BJ (cell line): ENCODE measurements at regions not wholly inside any gene's neighbourhood (a gene's known extent, or its start where the extent isn't known, plus 50 kb on each side); places are given as distances from the start of the nearest gene placed in this dataset.
"Not testable (repeated sequence)": the region's sequence is repeated elsewhere in the genome, so short reads cannot be mapped to it uniquely, and the experiment has no call there.

ENCODE experiments used
- CTCF ChIA-PET: fragments of 350-600 bp; formaldehyde crosslinking; extraction: SDS; loops from one replicate; lab custom pipeline; 2021; ENCODE audit warnings: antibody characterized with exemption, inconsistent platforms; lab: Yijun Ruan, JAX
- POLR2A ChIA-PET: fragments of 300-600 bp; sonication (Branson Sonifier 250); formaldehyde crosslinking; extraction: SDS; loops from one replicate; lab custom pipeline; 2021; ENCODE audit warnings: antibody characterized with exemption; lab: Charles Lee
- DNase-seq: peaks from one replicate; pipeline ENCODE4 v3.0.0-alpha.2; 2011; ENCODE audit warnings: low read depth
- H3K27me3 ChIP-seq: 2 replicates; pipeline ENCODE4 v1.6.0; 2011; ENCODE audit warnings: low read length; ENCODE audit not compliant: control insufficient read depth, insufficient read depth
- H3K36me3 ChIP-seq: 2 replicates; pipeline ENCODE4 v1.5.1; 2011; ENCODE audit warnings: low read length; ENCODE audit not compliant: control insufficient read depth, insufficient read depth
- H3K4me3 ChIP-seq: 2 replicates; pipeline ENCODE4 v1.5.1; 2011; ENCODE audit warnings: low read depth, mild to moderate bottlenecking, control low read depth, low read length
- TF ChIP-seq, protein P1 (sequence below): IDR thresholded peaks from 2 replicates; pipeline ENCODE4 v1.5.1; 2011; ENCODE audit warnings: low read depth, mild to moderate bottlenecking, control low read depth, inconsistent platforms, low read length, moderate library complexity; ENCODE audit not compliant: insufficient read depth

GRCh38 chr14:105588236-105588860 lies 62.0 kb downstream of the TMEM121 start:
- DNase-seq, result no peak
- no peaks in the 10 kb centered on the region for H3K36me3 ChIP-seq
- H3K27me3 ChIP-seq, result no peaks in the 10 kb centered on the region
- ChIA-PET POLR2A (no interaction called here), CTCF (no interaction called here)
- no peak overlapping the region for H3K4me3 ChIP-seq
- TF ChIP-seq, protein P1, sequence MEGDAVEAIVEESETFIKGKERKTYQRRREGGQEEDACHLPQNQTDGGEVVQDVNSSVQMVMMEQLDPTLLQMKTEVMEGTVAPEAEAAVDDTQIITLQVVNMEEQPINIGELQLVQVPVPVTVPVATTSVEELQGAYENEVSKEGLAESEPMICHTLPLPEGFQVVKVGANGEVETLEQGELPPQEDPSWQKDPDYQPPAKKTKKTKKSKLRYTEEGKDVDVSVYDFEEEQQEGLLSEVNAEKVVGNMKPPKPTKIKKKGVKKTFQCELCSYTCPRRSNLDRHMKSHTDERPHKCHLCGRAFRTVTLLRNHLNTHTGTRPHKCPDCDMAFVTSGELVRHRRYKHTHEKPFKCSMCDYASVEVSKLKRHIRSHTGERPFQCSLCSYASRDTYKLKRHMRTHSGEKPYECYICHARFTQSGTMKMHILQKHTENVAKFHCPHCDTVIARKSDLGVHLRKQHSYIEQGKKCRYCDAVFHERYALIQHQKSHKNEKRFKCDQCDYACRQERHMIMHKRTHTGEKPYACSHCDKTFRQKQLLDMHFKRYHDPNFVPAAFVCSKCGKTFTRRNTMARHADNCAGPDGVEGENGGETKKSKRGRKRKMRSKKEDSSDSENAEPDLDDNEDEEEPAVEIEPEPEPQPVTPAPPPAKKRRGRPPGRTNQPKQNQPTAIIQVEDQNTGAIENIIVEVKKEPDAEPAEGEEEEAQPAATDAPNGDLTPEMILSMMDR, result no peak

GRCh38 chr14:105589161-105589925 lies 63.0 kb downstream of the TMEM121 start:
- no peak for DNase-seq
- H3K36me3 ChIP-seq, result no peaks in the 10 kb centered on the region
- H3K27me3 ChIP-seq, result no peaks in the 10 kb centered on the region
- CTCF ChIA-PET, result no interaction called here
- TF ChIP-seq, protein P1, result no peak
- POLR2A ChIA-PET, result no interaction called here
- H3K4me3 ChIP-seq, result no peak overlapping the region

GRCh38 chr14:105589926-105590185 lies 63.5 kb downstream of the TMEM121 start:
- H3K27me3 ChIP-seq, H3K4me3 ChIP-seq, CTCF ChIA-PET, POLR2A ChIA-PET, H3K36me3 ChIP-seq, DNase-seq: not testable (repeated sequence)

DNA sequence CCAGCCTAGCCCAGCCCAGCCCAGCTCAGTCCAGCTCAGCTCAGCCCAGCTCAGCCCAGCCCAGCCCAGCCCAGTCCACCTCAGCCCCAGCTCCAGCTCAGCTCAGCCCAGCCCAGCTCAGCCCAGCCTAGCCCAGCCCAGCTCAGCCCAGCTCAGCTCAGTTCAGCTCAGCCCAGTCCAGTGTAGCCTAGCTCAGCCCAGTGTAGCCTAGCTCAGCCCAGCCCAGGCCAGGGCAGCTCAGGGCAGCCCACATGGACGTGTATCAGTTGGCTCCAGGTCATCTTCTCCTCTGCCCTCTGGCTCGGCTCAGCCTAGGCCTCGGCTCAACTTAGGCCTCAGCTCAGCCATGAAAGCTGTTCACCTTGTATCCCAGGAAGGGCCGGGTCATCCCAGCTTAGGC lies 64.7 kb downstream of the TMEM121 start:
- H3K36me3 ChIP-seq, result no peaks in the 10 kb centered on the region
- TF ChIP-seq, protein P1, result no peak
- ChIA-PET POLR2A (no interaction called here), CTCF (no interaction called here)
- H3K27me3 ChIP-seq, result no peaks in the 10 kb centered on the region
- H3K4me3 ChIP-seq, result no peak overlapping the region
- DNase-seq, result no peak

GRCh38 chr14:105591792-105592341 lies 65.5 kb downstream of the TMEM121 start:
- H3K36me3 ChIP-seq, H3K4me3 ChIP-seq, DNase-seq, CTCF ChIA-PET, POLR2A ChIA-PET, H3K27me3 ChIP-seq: not testable (repeated sequence)

DNA sequence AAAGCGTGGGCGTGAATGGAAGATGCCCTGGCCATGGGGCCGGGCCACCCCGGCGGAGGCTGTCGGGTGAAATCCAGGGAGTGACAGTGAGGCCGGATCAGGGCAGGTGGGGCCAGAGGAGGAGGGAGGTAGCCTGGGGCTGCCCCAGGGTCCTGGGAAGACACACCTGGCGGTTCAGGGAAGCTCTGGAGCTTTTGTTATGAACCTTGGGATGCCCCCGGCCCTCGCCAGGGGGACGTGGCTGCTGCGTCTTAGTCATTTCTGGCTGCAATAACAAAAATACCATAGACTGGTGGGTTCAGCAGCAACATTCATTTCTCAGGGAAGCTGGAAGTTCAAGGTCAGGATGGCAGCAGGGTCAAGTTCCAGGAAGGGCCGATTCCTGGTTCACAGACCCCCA lies 66.3 kb downstream of the TMEM121 start:
- H3K36me3 ChIP-seq, H3K27me3 ChIP-seq, H3K4me3 ChIP-seq, CTCF ChIA-PET, DNase-seq, POLR2A ChIA-PET: not testable (repeated sequence)

GRCh38 chr14:105595346-105595745 lies 69.0 kb downstream of the TMEM121 start:
- DNase-seq, H3K4me3 ChIP-seq, POLR2A ChIA-PET, CTCF ChIA-PET, H3K27me3 ChIP-seq, H3K36me3 ChIP-seq: not testable (repeated sequence)

- DNase-seq, POLR2A ChIA-PET, H3K36me3 ChIP-seq, CTCF ChIA-PET, H3K4me3 ChIP-seq, H3K27me3 ChIP-seq: not testable (repeated sequence)
These were observed 70.0 kb downstream of the TMEM121 start for GRCh38 chr14:105596374-105596773.

DNA sequence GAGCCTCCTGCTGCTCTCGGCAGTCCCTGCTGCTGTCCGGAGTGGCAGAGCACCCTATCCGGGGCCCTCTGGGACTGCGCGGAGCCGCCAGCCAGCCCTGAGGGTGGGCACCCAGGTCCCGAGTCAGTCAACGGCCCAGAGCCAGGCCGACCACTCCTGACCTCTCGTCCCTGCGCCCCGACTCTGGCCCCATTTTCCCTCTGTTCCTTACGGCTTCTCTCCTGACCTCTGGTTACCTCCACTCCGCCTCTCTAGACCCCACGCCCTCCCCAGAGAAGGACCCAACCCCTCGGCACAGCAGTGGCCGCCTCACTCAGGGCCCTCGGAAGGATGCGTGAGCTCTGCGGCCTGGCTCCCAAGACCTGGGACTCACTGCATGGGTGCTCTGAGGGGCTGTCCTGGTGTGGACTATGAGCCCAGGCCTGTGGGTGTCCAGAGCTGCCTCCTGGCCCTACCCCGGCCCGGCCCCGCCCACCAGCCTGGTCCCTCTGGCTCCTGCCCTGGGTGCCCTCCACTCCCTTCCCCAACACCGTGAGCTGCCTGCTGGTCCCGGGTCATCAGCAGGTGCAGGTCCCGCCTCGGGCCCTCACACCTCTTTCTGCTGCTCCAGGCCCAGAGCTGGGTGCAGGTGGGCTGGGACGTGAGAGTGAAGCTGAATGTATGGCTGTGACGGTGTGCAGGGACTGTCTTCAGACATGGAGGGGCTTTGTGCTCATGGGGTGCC lies 71.8 kb downstream of the TMEM121 start:
- H3K36me3 ChIP-seq, H3K27me3 ChIP-seq, DNase-seq, POLR2A ChIA-PET, CTCF ChIA-PET, H3K4me3 ChIP-seq: not testable (repeated sequence)
